ENCODE measurements at regions not wholly inside any gene's neighbourhood (a gene's known extent, or its start where the extent isn't known, plus 50 kb on each side); places are given as distances from the start of the nearest gene placed in this dataset.

GRCh38 chr2:22520369-22521288 is 864.4 kb upstream of the KLHL29 start:
- ATAC-seq (no peak), DNase-seq (ENCODE audit: low spot score) (no peak)
- no peak overlapping the region for H3K4me3 Mint-ChIP-seq
- POLR2A ChIA-PET, result no interaction called here
- H3K27me3 Mint-ChIP-seq (ENCODE audit: low read depth), result no peaks in the 10 kb centered on the region
- CTCF ChIA-PET, result no interaction called here
- peaks cover 17% of the 10 kb centered on the region for H3K4me1 Mint-ChIP-seq
- H3K36me3 Mint-ChIP-seq, result no peaks in the 10 kb centered on the region
- H3K27ac Mint-ChIP-seq, result no peak overlapping the region
- TF ChIP-seq SMAD3 (CRISPR knock-in tag; IDR thresholded peaks at IDR 0.05; ENCODE audit: borderline replicate concordance) (no peak), ZNF263 (CRISPR knock-in tag; IDR thresholded peaks at IDR 0.05; ENCODE audit: low read depth) (no peak), CBFB (CRISPR knock-in tag; IDR thresholded peaks at IDR 0.05; ENCODE audit: low read depth) (no peak)
- 0 out of 2 replicates have a peak, but pooled peaks cover 8% of the 10 kb centered on the region for H3K9me3 Mint-ChIP-seq

DNA sequence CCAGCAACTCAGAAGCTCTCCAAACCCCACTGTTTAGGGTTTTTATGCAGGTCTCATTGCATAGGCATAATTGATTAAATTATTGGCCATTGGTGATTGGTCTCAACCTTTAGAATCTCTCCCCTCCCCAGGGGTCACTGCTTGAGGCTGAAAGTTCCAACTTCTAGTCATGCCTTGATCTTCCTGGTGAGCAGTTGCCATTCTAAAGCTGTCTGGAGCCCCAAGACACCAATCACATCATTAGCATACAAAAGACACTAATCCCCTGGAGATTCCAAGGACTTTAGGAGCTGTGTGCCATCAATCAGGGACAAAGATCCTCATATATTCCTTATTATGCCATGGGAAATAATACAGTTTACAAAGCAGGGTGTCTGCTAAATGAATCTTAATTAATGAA is 863.4 kb upstream of the KLHL29 start:
- TF ChIP-seq CBFB (CRISPR knock-in tag; IDR thresholded peaks at IDR 0.05; ENCODE audit: low read depth) (no peak), SMAD3 (CRISPR knock-in tag; IDR thresholded peaks at IDR 0.05; ENCODE audit: borderline replicate concordance) (no peak), PREB (CRISPR knock-in tag; IDR thresholded peaks at IDR 0.05; ENCODE audit: borderline replicate concordance) (no peak), GTF2I (CRISPR knock-in tag; conservative IDR thresholded peaks at IDR 0.05) (no peak), ZNF423 (CRISPR knock-in tag; IDR thresholded peaks at IDR 0.05) (peak; percentile 73; the same call in 1 of the 2 replicates)
- TF ChIP-seq, protein P1, sequence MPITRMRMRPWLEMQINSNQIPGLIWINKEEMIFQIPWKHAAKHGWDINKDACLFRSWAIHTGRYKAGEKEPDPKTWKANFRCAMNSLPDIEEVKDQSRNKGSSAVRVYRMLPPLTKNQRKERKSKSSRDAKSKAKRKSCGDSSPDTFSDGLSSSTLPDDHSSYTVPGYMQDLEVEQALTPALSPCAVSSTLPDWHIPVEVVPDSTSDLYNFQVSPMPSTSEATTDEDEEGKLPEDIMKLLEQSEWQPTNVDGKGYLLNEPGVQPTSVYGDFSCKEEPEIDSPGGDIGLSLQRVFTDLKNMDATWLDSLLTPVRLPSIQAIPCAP (CRISPR knock-in tag; IDR thresholded peaks at IDR 0.05), result no peak
- POLR2A ChIA-PET, result no interaction called here

DNA sequence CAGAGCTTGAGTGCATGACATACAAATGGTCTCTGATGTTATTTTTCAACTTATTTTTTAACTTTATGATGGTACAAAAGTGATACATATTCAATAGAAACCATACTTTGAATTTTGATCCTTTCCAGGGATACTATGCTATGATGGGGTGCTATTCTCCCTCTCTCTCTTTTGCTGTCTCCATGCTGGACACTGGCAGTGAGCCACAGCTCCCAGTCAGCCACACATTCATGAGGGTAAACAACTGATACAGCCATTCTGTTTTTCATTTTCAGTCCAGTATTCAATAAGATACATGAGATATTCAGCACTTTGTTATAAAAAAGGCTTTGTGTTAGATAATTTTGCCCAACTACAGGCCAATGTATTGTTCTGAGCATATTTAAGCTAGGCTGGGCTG is 859.3 kb upstream of the KLHL29 start:
- no peaks in the 10 kb centered on the region for H3K36me3 Mint-ChIP-seq
- CTCF ChIA-PET, result no interaction called here
- peaks cover 21% of the 10 kb centered on the region for H3K9me3 Mint-ChIP-seq

More for the DNA sequence above, 863.4 kb upstream of the KLHL29 start:
- Mint-ChIP-seq H3K4me3 (no peak overlapping the region), H3K9me3 (0 out of 2 replicates have a peak, but pooled peaks cover 8% of the 10 kb centered on the region), H3K27ac (no peak overlapping the region), H3K4me1 (peaks cover 17% of the 10 kb centered on the region), H3K27me3 (ENCODE audit: low read depth) (no peaks in the 10 kb centered on the region), H3K36me3 (no peaks in the 10 kb centered on the region)
- DNase-seq (ENCODE audit: low spot score) (no peak), ATAC-seq (peak; percentile 71)
- CTCF ChIA-PET, result no interaction called here

GRCh38 chr2:22530131-22530530 is 854.8 kb upstream of the KLHL29 start:
- ATAC-seq, result no peak
- Mint-ChIP-seq H3K9me3 (peaks cover 15% of the 10 kb centered on the region), H3K4me3 (no peak overlapping the region), H3K36me3 (no peaks in the 10 kb centered on the region), H3K27ac (no peak overlapping the region), H3K27me3 (ENCODE audit: low read depth) (no peaks in the 10 kb centered on the region; the same call in 1 of the 2 replicates), H3K4me1 (no peaks in the 10 kb centered on the region)
- CTCF ChIA-PET, result no interaction called here
- DNase-seq (ENCODE audit: low spot score), result no peak
- POLR2A ChIA-PET, result no interaction called here
- TF ChIP-seq MYBL2 (CRISPR knock-in tag; IDR thresholded peaks at IDR 0.05) (no peak), ZBTB43 (CRISPR knock-in tag; IDR thresholded peaks at IDR 0.05) (no peak)

More for the DNA sequence above, 859.3 kb upstream of the KLHL29 start:
- Mint-ChIP-seq H3K4me1 (peaks cover 13% of the 10 kb centered on the region), H3K27me3 (ENCODE audit: low read depth) (no peaks in the 10 kb centered on the region), H3K4me3 (no peak overlapping the region), H3K27ac (no peak overlapping the region)
- POLR2A ChIA-PET, result no interaction called here
- ATAC-seq (no peak), DNase-seq (ENCODE audit: low spot score) (no peak)
- TF ChIP-seq NR1H2 (CRISPR knock-in tag; IDR thresholded peaks at IDR 0.05) (no peak), ATF2 (CRISPR knock-in tag; IDR thresholded peaks at IDR 0.05; ENCODE audit: borderline replicate concordance, low read depth) (no peak)

All from WTC11 (cell line).